HL-60 (cell line): ENCODE measurements at regions not wholly inside any gene's neighbourhood (a gene's known extent, or its start where the extent isn't known, plus 50 kb on each side); places are given as distances from the start of the nearest gene placed in this dataset.

Experiments used
- DNase-seq, 2 experiments: peaks; one replicate each; pipeline ENCODE4 v3.0.0-alpha.2; 2010 to 2020; ENCODE audit warnings: low read depth in 1 of 2, low spot score in 1 of 2
- H3K27ac ChIP-seq: fragments of 250-450 bp; sonication (Bioruptor Pico); replicated peaks from 2 replicates; pipeline ENCODE4 v1.5.1; 2020; ENCODE audit warnings: mild to moderate bottlenecking, moderate library complexity
- H3K27me3 ChIP-seq: fragments of 250-450 bp; sonication (Bioruptor Pico); 2 replicates; pipeline ENCODE4 v1.5.1; 2021; ENCODE audit warnings: mild to moderate bottlenecking, moderate library complexity; ENCODE audit not compliant: insufficient read depth, poor library complexity, severe bottlenecking
- H3K4me3 ChIP-seq: replicated peaks from 2 replicates; pipeline ENCODE4 v1.5.1; 2011; ENCODE audit warnings: mild to moderate bottlenecking, control low read depth, low read length; ENCODE audit not compliant: insufficient read depth
- CTCF ChIP-seq: IDR thresholded peaks from one replicate; pipeline ENCODE4 v1.5.1; 2011; ENCODE audit warnings: low read length, control low read depth, inconsistent platforms; ENCODE audit not compliant: insufficient read depth
- GABPA ChIP-seq: IDR thresholded peaks from 2 replicates; pipeline ENCODE4 v1.6.1; 2012; ENCODE audit warnings: low read depth
- POLR2AphosphoS5 ChIP-seq: IDR thresholded peaks from 2 replicates; pipeline ENCODE4 v1.6.1; 2012; ENCODE audit warnings: low read depth
- SPI1 ChIP-seq: IDR thresholded peaks from 2 replicates; pipeline ENCODE4 v1.6.1; 2012; ENCODE audit warnings: low read depth, mild to moderate bottlenecking, borderline replicate concordance
- TF ChIP-seq, protein P1 (sequence below): IDR thresholded peaks from 2 replicates; pipeline ENCODE4 v1.6.1; 2012; ENCODE audit warnings: low read depth; ENCODE audit not compliant: insufficient replicate concordance

- TF ChIP-seq GABPA (no peak), SPI1 (no peak), CTCF (no peak), POLR2AphosphoS5 (no peak)
- TF ChIP-seq, protein P1, sequence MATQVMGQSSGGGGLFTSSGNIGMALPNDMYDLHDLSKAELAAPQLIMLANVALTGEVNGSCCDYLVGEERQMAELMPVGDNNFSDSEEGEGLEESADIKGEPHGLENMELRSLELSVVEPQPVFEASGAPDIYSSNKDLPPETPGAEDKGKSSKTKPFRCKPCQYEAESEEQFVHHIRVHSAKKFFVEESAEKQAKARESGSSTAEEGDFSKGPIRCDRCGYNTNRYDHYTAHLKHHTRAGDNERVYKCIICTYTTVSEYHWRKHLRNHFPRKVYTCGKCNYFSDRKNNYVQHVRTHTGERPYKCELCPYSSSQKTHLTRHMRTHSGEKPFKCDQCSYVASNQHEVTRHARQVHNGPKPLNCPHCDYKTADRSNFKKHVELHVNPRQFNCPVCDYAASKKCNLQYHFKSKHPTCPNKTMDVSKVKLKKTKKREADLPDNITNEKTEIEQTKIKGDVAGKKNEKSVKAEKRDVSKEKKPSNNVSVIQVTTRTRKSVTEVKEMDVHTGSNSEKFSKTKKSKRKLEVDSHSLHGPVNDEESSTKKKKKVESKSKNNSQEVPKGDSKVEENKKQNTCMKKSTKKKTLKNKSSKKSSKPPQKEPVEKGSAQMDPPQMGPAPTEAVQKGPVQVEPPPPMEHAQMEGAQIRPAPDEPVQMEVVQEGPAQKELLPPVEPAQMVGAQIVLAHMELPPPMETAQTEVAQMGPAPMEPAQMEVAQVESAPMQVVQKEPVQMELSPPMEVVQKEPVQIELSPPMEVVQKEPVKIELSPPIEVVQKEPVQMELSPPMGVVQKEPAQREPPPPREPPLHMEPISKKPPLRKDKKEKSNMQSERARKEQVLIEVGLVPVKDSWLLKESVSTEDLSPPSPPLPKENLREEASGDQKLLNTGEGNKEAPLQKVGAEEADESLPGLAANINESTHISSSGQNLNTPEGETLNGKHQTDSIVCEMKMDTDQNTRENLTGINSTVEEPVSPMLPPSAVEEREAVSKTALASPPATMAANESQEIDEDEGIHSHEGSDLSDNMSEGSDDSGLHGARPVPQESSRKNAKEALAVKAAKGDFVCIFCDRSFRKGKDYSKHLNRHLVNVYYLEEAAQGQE = no peak
- H3K4me3 ChIP-seq = no peak overlapping the region
- no peak for DNase-seq
- H3K27ac ChIP-seq = no peak overlapping the region
- no peaks in the 10 kb centered on the region for H3K27me3 ChIP-seq
Observed at GRCh38 chr6:27558028-27558724, 85.3 kb upstream of the ZNF184 start.

DNA sequence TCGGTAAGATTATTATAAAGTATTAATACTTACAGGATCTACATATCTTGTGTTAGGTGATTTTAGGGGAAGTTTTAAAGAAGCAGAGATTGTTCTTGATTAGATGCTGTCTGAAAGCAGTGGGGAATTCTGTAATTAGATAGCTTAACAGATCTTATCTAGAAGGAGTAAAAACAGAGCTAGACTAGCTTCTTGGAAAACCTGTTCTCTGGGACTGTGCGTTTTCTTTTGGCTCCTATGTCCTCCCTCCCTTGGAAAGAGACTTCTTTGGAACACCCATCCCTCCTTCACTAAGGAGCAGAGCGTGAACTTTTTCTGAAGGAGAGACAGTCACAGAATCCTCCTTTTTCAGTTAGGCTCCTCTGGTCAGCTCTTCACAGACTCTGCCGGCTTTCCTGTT is 83.5 kb upstream of the ZNF184 start:
- DNase-seq = no peak
- no peak overlapping the region for H3K27ac ChIP-seq

More for the DNA sequence above, 83.5 kb upstream of the ZNF184 start:
- no peak overlapping the region for H3K4me3 ChIP-seq
- H3K27me3 ChIP-seq = no peaks in the 10 kb centered on the region
- no peak for TF ChIP-seq GABPA
- TF ChIP-seq POLR2AphosphoS5 = no peak
- TF ChIP-seq, protein P1 = no peak
- no peak for TF ChIP-seq SPI1
- TF ChIP-seq CTCF = no peak
